Immature natural killer cell (primary cell): ENCODE measurements at regions not wholly inside any gene's neighbourhood (a gene's known extent, or its start where the extent isn't known, plus 50 kb on each side); places are given as distances from the start of the nearest gene placed in this dataset.
"Not testable (repeated sequence)": the region's sequence is repeated elsewhere in the genome, so short reads cannot be mapped to it uniquely, and the experiment has no call there.

ENCODE experiments used
- DNase-seq, 3 donors: peaks; one replicate each; pipeline ENCODE4 v3.0.0; 2022; ENCODE audit warnings: mixed read lengths in 1 of 3
- H3K27ac Mint-ChIP-seq, 6 donors: one replicate each; pipeline ENCODE4 v1.8.0; 2020; ENCODE audit warnings: mixed read lengths in 6 of 6, mild to moderate bottlenecking in 5 of 6, inconsistent platforms in 4 of 6, moderate library complexity in 3 of 6
- H3K27me3 Mint-ChIP-seq, 3 donors: one replicate each; pipeline ENCODE4 v1.8.0; 2020 to 2021; ENCODE audit warnings: low read depth in 3 of 3, mild to moderate bottlenecking in 3 of 3, mixed read lengths in 3 of 3, moderate library complexity in 3 of 3, inconsistent platforms in 1 of 3
- H3K36me3 Mint-ChIP-seq, 3 donors: one replicate each; pipeline ENCODE4 v1.8.0; 2020; ENCODE audit warnings: mixed read lengths in 3 of 3, inconsistent platforms in 2 of 3, mild to moderate bottlenecking in 2 of 3
- H3K4me1 Mint-ChIP-seq, 2 donors: one replicate each; pipeline ENCODE4 v1.8.0; 2020; ENCODE audit warnings: inconsistent platforms in 2 of 2, mild to moderate bottlenecking in 2 of 2, mixed read lengths in 2 of 2, moderate library complexity in 1 of 2
- H3K4me3 Mint-ChIP-seq, 5 donors: one replicate each; pipeline ENCODE4 v1.8.0; 2020; ENCODE audit warnings: mild to moderate bottlenecking in 5 of 5, mixed read lengths in 5 of 5, inconsistent platforms in 3 of 5, moderate library complexity in 3 of 5
- H3K9me3 Mint-ChIP-seq, 6 donors: one replicate each; pipeline ENCODE4 v1.8.0; 2020; ENCODE audit warnings: mild to moderate bottlenecking in 6 of 6, mixed read lengths in 6 of 6, inconsistent platforms in 4 of 6, moderate library complexity in 3 of 6

GRCh38 chr14:105945896-105946295 lies 419.5 kb downstream of the TMEM121 start:
- Mint-ChIP-seq H3K4me3 (no peak overlapping the region), H3K27me3 (peaks cover 7 to 13% (median 11%) of the 10 kb centered on the region in 3 donors), H3K36me3 (no peaks in the 10 kb centered on the region), H3K9me3 (no peaks in the 10 kb centered on the region), H3K27ac (no peak overlapping the region), H3K4me1 (peaks cover 0 to 8% of the 10 kb centered on the region in 2 donors)
- DNase-seq: no peak

DNA sequence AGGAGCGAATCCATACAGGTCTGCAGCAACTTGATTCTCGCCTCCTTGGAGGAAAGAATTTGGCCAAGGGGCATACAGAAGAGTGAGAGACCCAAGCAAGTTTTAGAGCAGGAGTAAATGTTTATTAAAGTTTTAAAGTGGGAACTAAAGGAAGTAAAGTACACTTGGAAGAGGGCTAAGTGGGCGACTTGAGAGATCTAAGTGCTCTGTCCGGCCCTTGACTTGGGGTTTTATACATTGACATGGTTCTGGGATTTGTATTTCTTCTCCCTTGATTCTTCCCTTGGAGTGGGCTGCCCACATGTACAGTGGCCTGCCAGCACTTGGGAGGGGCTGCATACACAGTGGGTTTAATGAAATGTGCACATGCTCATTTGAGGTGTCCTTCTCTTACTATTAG lies 421.2 kb downstream of the TMEM121 start:
- Mint-ChIP-seq H3K9me3 (no peaks in the 10 kb centered on the region), H3K4me3 (no peak overlapping the region), H3K36me3 (peaks cover 0 to 4% (median 0%) of the 10 kb centered on the region in 3 donors)

GRCh38 chr14:105948955-105949354 lies 422.6 kb downstream of the TMEM121 start:
- peaks cover 4 to 12% (median 8%) of the 10 kb centered on the region in 3 donors for H3K27me3 Mint-ChIP-seq
- H3K4me1 Mint-ChIP-seq, H3K27ac Mint-ChIP-seq, H3K36me3 Mint-ChIP-seq, H3K4me3 Mint-ChIP-seq, DNase-seq, H3K9me3 Mint-ChIP-seq: not testable (repeated sequence)

More for the DNA sequence above, 421.2 kb downstream of the TMEM121 start:
- H3K27me3 Mint-ChIP-seq: peaks cover 5 to 12% (median 8%) of the 10 kb centered on the region in 3 donors
- H3K27ac Mint-ChIP-seq: no peak overlapping the region
- DNase-seq: no peak
- H3K4me1 Mint-ChIP-seq: peaks cover 0 to 5% of the 10 kb centered on the region in 2 donors

DNA sequence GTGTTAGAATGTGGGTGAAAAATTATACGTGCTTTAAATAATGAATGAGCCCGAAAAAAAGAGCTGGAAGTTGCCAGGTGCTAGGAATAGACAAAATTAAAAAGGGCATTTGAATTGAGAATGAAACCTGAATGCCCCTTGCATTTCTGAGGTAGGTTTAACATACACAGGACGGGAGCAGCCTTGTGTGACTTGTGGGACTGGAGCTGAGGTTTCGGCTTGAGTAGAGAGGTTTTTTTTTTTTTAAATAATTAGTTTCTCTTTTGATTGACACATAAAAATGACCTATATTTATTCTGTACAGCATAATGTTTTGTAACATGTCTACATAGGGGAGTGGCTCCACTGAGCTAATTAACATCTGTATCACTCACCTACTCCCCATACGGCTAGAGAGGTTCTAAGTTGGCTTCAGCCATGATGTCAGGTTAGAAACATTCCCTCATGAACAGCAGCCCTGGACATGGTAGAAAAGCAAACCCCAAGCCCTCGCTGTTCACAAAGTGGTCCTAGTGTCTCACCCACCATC lies 424.0 kb downstream of the TMEM121 start:
- DNase-seq, H3K9me3 Mint-ChIP-seq, H3K27ac Mint-ChIP-seq, H3K36me3 Mint-ChIP-seq, H3K4me3 Mint-ChIP-seq, H3K4me1 Mint-ChIP-seq: not testable (repeated sequence)
- H3K27me3 Mint-ChIP-seq: peaks cover 7 to 17% (median 13%) of the 10 kb centered on the region in 3 donors

DNA sequence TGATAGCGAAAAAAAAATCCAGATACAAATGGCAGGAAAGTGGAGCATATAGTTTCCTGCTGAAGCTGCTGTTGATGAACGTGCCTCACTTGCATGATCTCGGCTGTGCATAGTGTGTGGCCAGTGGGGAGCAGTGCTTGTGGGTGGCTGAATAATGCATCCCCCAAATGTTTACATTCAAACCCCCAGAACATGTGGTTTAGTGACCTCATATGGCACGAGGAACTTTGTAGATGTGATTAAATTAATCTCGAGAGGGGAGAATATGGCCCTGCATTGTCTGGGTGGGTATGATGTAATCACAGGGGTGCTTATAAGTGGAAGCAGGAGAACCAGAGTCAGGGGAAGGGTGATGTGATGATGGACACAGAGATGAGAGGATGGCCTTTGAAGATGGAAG lies 425.0 kb downstream of the TMEM121 start:
- peaks cover 0 to 3% (median 0%) of the 10 kb centered on the region in 6 donors for H3K9me3 Mint-ChIP-seq
- H3K27me3 Mint-ChIP-seq: peaks cover 7 to 17% (median 11%) of the 10 kb centered on the region in 3 donors

GRCh38 chr14:105952222-105952621 lies 425.8 kb downstream of the TMEM121 start:
- H3K9me3 Mint-ChIP-seq: peaks cover 0 to 3% (median 0%) of the 10 kb centered on the region in 6 donors
- H3K4me3 Mint-ChIP-seq: no peak overlapping the region
- peaks cover 0 to 4% (median 0%) of the 10 kb centered on the region in 3 donors for H3K36me3 Mint-ChIP-seq
- no peaks in the 10 kb centered on the region for H3K4me1 Mint-ChIP-seq
- H3K27ac Mint-ChIP-seq: no peak overlapping the region
- DNase-seq: no peak
- H3K27me3 Mint-ChIP-seq: peaks cover 8 to 17% (median 11%) of the 10 kb centered on the region in 3 donors

More for the DNA sequence above, 425.0 kb downstream of the TMEM121 start:
- no peaks in the 10 kb centered on the region for H3K4me1 Mint-ChIP-seq
- H3K4me3 Mint-ChIP-seq: no peak overlapping the region
- peaks cover 0 to 4% (median 0%) of the 10 kb centered on the region in 3 donors for H3K36me3 Mint-ChIP-seq
- DNase-seq: no peak
- H3K27ac Mint-ChIP-seq: no peak overlapping the region

DNA sequence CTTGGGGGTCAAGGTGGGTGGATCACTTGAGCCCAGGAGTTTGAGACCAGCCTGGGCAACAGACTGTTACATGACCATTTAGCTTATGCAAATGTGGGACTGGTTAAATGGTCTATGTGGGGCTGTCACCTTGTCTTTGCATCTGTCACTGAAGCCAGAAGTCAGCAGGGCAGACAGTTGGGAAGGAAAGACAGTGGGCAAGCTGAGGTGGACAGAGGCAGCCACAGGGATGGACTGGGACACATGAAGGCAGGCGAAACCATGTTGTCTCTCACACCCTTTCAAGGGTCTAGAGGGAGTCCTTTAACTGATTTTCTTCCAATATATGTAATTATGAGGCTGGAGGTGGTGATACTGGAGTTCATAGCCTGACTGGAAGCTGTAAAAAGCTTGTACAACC lies 426.4 kb downstream of the TMEM121 start:
- H3K4me1 Mint-ChIP-seq: no peaks in the 10 kb centered on the region
- H3K27ac Mint-ChIP-seq: no peak overlapping the region
- peaks cover 10 to 17% (median 12%) of the 10 kb centered on the region in 3 donors for H3K27me3 Mint-ChIP-seq
- H3K4me3 Mint-ChIP-seq: no peak overlapping the region
- peaks cover 0 to 3% (median 0%) of the 10 kb centered on the region in 6 donors for H3K9me3 Mint-ChIP-seq
- no peak for DNase-seq
- H3K36me3 Mint-ChIP-seq: peaks cover 0 to 4% (median 0%) of the 10 kb centered on the region in 3 donors

DNA sequence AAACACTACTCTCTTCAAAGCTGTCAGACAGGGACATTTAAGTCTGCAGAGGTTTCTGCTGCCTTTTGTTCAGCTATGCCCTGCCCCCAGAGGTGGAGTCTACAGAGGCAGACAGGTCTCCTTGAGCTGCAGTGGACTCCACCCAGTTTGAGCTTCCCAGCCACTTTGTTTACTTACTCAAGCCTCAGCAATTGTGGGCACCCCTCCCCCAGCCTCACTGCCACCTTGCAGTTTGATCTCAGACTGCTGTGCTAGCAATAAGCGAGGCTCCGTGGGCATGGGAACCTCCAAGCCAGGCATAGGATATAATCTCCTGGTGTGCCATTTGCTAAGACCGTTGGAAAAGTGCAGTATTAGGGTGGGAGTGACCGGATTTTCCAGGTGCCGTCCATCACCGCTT lies 435.2 kb downstream of the TMEM121 start:
- H3K27ac Mint-ChIP-seq, H3K4me3 Mint-ChIP-seq, H3K4me1 Mint-ChIP-seq, H3K36me3 Mint-ChIP-seq, DNase-seq: not testable (repeated sequence)
- H3K27me3 Mint-ChIP-seq: peaks cover 11 to 22% (median 18%) of the 10 kb centered on the region in 3 donors
- peaks cover 0 to 15% (median 7%) of the 10 kb centered on the region in 6 donors for H3K9me3 Mint-ChIP-seq

DNA sequence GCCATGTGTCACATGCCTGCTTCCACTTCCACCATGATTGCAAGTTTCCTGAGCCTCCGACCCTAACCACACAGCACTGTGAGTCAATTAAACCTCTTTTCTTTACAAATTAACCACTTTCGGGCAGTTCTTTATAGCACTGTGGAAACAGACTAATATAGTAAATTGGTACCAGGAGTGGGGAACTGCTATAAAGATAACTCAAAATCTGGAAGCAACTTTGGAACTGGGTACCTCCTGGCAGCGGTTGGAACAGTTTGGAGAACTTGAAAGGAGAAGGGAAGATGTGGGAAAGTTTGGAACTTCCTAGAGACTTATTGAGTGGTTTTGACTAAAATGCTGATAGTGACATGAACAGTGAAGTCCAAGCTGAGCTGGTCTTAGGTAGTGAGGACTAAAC lies 436.1 kb downstream of the TMEM121 start:
- Mint-ChIP-seq H3K36me3 (no peaks in the 10 kb centered on the region), H3K4me3 (no peak overlapping the region), H3K4me1 (no peaks in the 10 kb centered on the region), H3K27me3 (peaks cover 11 to 21% (median 20%) of the 10 kb centered on the region in 3 donors), H3K27ac (no peak overlapping the region), H3K9me3 (peaks cover 0 to 14% (median 7%) of the 10 kb centered on the region in 6 donors)
- no peak for DNase-seq

GRCh38 chr14:105968291-105968690 lies 441.9 kb downstream of the TMEM121 start:
- Mint-ChIP-seq H3K9me3 (peaks cover 0 to 3% (median 0%) of the 10 kb centered on the region in 6 donors), H3K4me3 (no peak overlapping the region), H3K36me3 (no peaks in the 10 kb centered on the region), H3K27ac (no peak overlapping the region), H3K27me3 (peaks cover 5 to 20% (median 13%) of the 10 kb centered on the region in 3 donors), H3K4me1 (no peaks in the 10 kb centered on the region)
- no peak for DNase-seq

DNA sequence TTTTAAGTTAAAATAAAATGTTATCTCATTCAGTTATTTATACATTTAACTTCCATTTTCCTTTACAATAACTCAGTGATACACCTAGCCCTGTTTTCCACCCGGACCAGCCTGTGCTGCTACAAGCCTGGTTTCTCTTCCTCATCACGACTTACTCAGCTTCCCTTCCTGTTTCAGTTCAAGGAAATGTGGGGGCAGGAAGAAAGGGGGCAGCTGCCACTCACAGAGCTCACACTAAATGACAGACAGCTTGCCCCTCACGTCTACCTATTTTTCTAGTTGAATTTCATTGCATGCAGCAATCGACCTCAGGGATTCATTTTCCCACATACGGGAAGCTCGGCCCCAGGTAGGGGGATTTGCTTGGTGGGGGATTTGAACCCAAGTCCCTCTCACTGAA lies 442.6 kb downstream of the TMEM121 start:
- not testable (repeated sequence) for DNase-seq, H3K4me3 Mint-ChIP-seq, H3K36me3 Mint-ChIP-seq, H3K9me3 Mint-ChIP-seq, H3K4me1 Mint-ChIP-seq, H3K27ac Mint-ChIP-seq
- H3K27me3 Mint-ChIP-seq: peaks cover 7 to 17% (median 17%) of the 10 kb centered on the region in 3 donors

- H3K27ac Mint-ChIP-seq, H3K4me3 Mint-ChIP-seq, H3K9me3 Mint-ChIP-seq, H3K36me3 Mint-ChIP-seq, DNase-seq: not testable (repeated sequence)
- H3K27me3 Mint-ChIP-seq: peaks cover 12 to 22% (median 15%) of the 10 kb centered on the region in 3 donors
- peaks cover 5 to 10% of the 10 kb centered on the region in 2 donors for H3K4me1 Mint-ChIP-seq
Observed at GRCh38 chr14:105970821-105971220, 444.4 kb downstream of the TMEM121 start.

GRCh38 chr14:105971593-105972500 lies 445.5 kb downstream of the TMEM121 start:
- no peak overlapping the region for H3K27ac Mint-ChIP-seq
- no peak for DNase-seq
- H3K9me3 Mint-ChIP-seq: peaks cover 0 to 2% (median 0%) of the 10 kb centered on the region in 6 donors
- no peaks in the 10 kb centered on the region for H3K36me3 Mint-ChIP-seq
- peaks cover 5 to 10% of the 10 kb centered on the region in 2 donors for H3K4me1 Mint-ChIP-seq
- H3K27me3 Mint-ChIP-seq: peaks cover 15 to 20% (median 15%) of the 10 kb centered on the region in 3 donors
- no peak overlapping the region for H3K4me3 Mint-ChIP-seq

GRCh38 chr14:105974902-105975301 lies 448.5 kb downstream of the TMEM121 start:
- H3K4me1 Mint-ChIP-seq: peaks cover 5 to 11% of the 10 kb centered on the region in 2 donors
- H3K27ac Mint-ChIP-seq: no peak overlapping the region
- no peak overlapping the region for H3K4me3 Mint-ChIP-seq
- peak; percentile 68 to 73 (median 71) for DNase-seq
- no peaks in the 10 kb centered on the region for H3K36me3 Mint-ChIP-seq
- H3K9me3 Mint-ChIP-seq: peaks cover 0 to 2% (median 0%) of the 10 kb centered on the region in 6 donors
- peaks cover 7 to 25% (median 20%) of the 10 kb centered on the region in 3 donors for H3K27me3 Mint-ChIP-seq
